IMR-90 (cell line): ENCODE measurements at regions not wholly inside any gene's neighbourhood (a gene's known extent, or its start where the extent isn't known, plus 50 kb on each side); places are given as distances from the start of the nearest gene placed in this dataset.

ENCODE experiments used
- ATAC-seq: fragments of 200-7000 bp; cut with Tn5 transposase; 2 replicates; pipeline ENCODE4 v1.9.1; 2020; ENCODE audit warnings: low read depth, mild to moderate bottlenecking, moderate library complexity
- BruUV-seq: library from RNA; stranded (reverse); fragments of 400-500 nt; replicated peaks from 2 replicates; lab custom pipeline; 2021; lab: Mats Ljungman, UMichigan
- CTCF ChIA-PET: fragments of 300-600 bp; formaldehyde crosslinking; extraction: SDS; loops from one replicate; lab custom pipeline; 2021; ENCODE audit warnings: antibody characterized with exemption; lab: Yijun Ruan, JAX
- POLR2A ChIA-PET: fragments of 300-600 bp; sonication (Branson Sonifier 250); formaldehyde crosslinking; loops from one replicate; lab custom pipeline; 2022; ENCODE audit warnings: antibody characterized with exemption; ENCODE audit not compliant: unreplicated experiment; lab: Charles Lee
- DNase-seq: peaks from one replicate; pipeline ENCODE4 v3.0.0; 2013
- H2AFZ ChIP-seq: replicated peaks from 2 replicates; pipeline ENCODE3; 2013; ENCODE audit warnings: low read length, mild to moderate bottlenecking; ENCODE audit not compliant: poor library complexity
- H2AK5ac ChIP-seq: 2 replicates; pipeline ENCODE4 v1.6.1; 2013; ENCODE audit warnings: low read depth, low read length, inconsistent platforms
- H2AK9ac ChIP-seq: replicated peaks from 2 replicates; pipeline ENCODE3; 2013; ENCODE audit warnings: mild to moderate bottlenecking, low read depth, low read length, moderate library complexity; ENCODE audit not compliant: poor library complexity
- H2BK120ac ChIP-seq: 2 replicates; pipeline ENCODE4 v1.6.1; 2013; ENCODE audit warnings: low read depth, low read length, inconsistent platforms
- H2BK15ac ChIP-seq: 3 replicates; pipeline ENCODE4 v1.6.1; 2013; ENCODE audit warnings: low read depth, low read length, inconsistent platforms
- H2BK20ac ChIP-seq: 2 replicates; pipeline ENCODE4 v1.6.1; 2013; ENCODE audit warnings: low read depth, mild to moderate bottlenecking, inconsistent platforms, low read length, moderate library complexity
- H2BK5ac ChIP-seq: 2 replicates; pipeline ENCODE4 v1.6.1; 2013; ENCODE audit warnings: mild to moderate bottlenecking, low read depth, low read length, inconsistent platforms; ENCODE audit not compliant: poor library complexity, severe bottlenecking
- H3K14ac ChIP-seq: replicated peaks from 2 replicates; pipeline ENCODE4 v1.6.1; 2013; ENCODE audit warnings: low read depth, low read length, inconsistent platforms
- H3K18ac ChIP-seq: 2 replicates; pipeline ENCODE4 v1.6.1; 2013; ENCODE audit warnings: low read depth, low read length, control low read depth
- H3K23ac ChIP-seq: 2 replicates; pipeline ENCODE4 v1.6.1; 2013; ENCODE audit warnings: low read depth, low read length, inconsistent platforms
- H3K27ac ChIP-seq: 2 replicates; pipeline ENCODE4 v1.5.1; 2013; ENCODE audit warnings: mild to moderate bottlenecking, control low read depth, low read length; ENCODE audit not compliant: insufficient read depth
- H3K27me3 ChIP-seq: 2 replicates; pipeline ENCODE4 v1.6.1; 2013; ENCODE audit warnings: low read length; ENCODE audit not compliant: control insufficient read depth, insufficient read depth
- H3K36me3 ChIP-seq: 2 replicates; pipeline ENCODE4 v1.6.1; 2013; ENCODE audit warnings: low read length, mixed read lengths; ENCODE audit not compliant: control insufficient read depth, insufficient read depth
- H3K4ac ChIP-seq: 2 replicates; pipeline ENCODE4 v1.6.1; 2013; ENCODE audit warnings: low read depth, low read length, inconsistent platforms
- H3K4me1 ChIP-seq: 2 replicates; pipeline ENCODE4 v1.6.1; 2013; ENCODE audit warnings: low read length, mixed read lengths; ENCODE audit not compliant: control insufficient read depth, insufficient read depth
- H3K4me2 ChIP-seq: 2 replicates; pipeline ENCODE4 v1.6.1; 2013; ENCODE audit warnings: low read depth, mild to moderate bottlenecking, control low read depth, low read length, moderate library complexity
- H3K4me3 ChIP-seq: 2 replicates; pipeline ENCODE4 v1.5.1; 2013; ENCODE audit warnings: low read depth, mild to moderate bottlenecking, control low read depth, low read length, moderate library complexity; ENCODE audit not compliant: insufficient read depth
- H3K56ac ChIP-seq: 2 replicates; pipeline ENCODE4 v1.6.1; 2013; ENCODE audit warnings: low read length, inconsistent platforms; ENCODE audit not compliant: insufficient read depth; ENCODE audit errors: extremely low read depth
- H3K79me1 ChIP-seq, 2 experiments: 2 replicates each; pipeline ENCODE4 v1.6.1; 2013; ENCODE audit warnings: low read length in 2 of 2, inconsistent platforms in 1 of 2, low read depth in 1 of 2
- H3K9ac ChIP-seq: 2 replicates; pipeline ENCODE4 v1.6.1; 2013; ENCODE audit warnings: low read depth, low read length, control low read depth
- H3K9me1 ChIP-seq: 2 replicates; pipeline ENCODE4 v1.6.1; 2013; ENCODE audit warnings: low read length, inconsistent platforms; ENCODE audit not compliant: insufficient read depth
- H3K9me3 ChIP-seq: 2 replicates; pipeline ENCODE4 v1.6.1; 2013; ENCODE audit warnings: low read length; ENCODE audit not compliant: control insufficient read depth, insufficient read depth
- H4K20me1 ChIP-seq: 2 replicates; pipeline ENCODE4 v1.6.1; 2013; ENCODE audit warnings: low read length, inconsistent platforms; ENCODE audit not compliant: insufficient read depth
- H4K5ac ChIP-seq: 2 replicates; pipeline ENCODE4 v1.6.1; 2013; ENCODE audit warnings: mild to moderate bottlenecking, low read depth, low read length, control low read depth
- H4K8ac ChIP-seq, 2 experiments: 2 replicates each; pipeline ENCODE4 v1.6.1; 2013; ENCODE audit warnings: low read depth in 2 of 2, low read length in 2 of 2, control low read depth in 1 of 2, inconsistent platforms in 1 of 2
- H4K91ac ChIP-seq: 2 replicates; pipeline ENCODE4 v1.6.1; 2013; ENCODE audit warnings: low read depth, low read length, inconsistent platforms; ENCODE audit not compliant: insufficient read depth
- BHLHE40 ChIP-seq: fragments of 150-350 bp; IDR thresholded peaks from 2 replicates; pipeline ENCODE4 v1.6.1; 2016; ENCODE audit warnings: mild to moderate bottlenecking, low read depth, low read length
- CEBPB ChIP-seq: IDR thresholded peaks from 2 replicates; pipeline ENCODE4 v1.6.1; 2012; ENCODE audit warnings: low read depth, low read length, improper control_type of control experiment
- CTCF ChIP-seq: conservative IDR thresholded peaks from 2 replicates; pipeline ENCODE4 v1.5.1; 2012; ENCODE audit warnings: mild to moderate bottlenecking, low read depth, low read length, improper control_type of control experiment
- ELK1 ChIP-seq: fragments of 150-350 bp; IDR thresholded peaks from 2 replicates; pipeline ENCODE4 v1.6.1; 2016; ENCODE audit warnings: low read depth, mild to moderate bottlenecking, low read length, moderate library complexity, borderline replicate concordance
- MAZ ChIP-seq: IDR thresholded peaks from 2 replicates; pipeline ENCODE4 v1.6.1; 2012; ENCODE audit warnings: low read depth, mild to moderate bottlenecking, low read length, improper control_type of control experiment, moderate library complexity, borderline replicate concordance
- MXI1 ChIP-seq: IDR thresholded peaks from 2 replicates; pipeline ENCODE4 v1.6.1; 2012; ENCODE audit warnings: low read depth, mild to moderate bottlenecking, low read length, moderate library complexity, borderline replicate concordance
- NFE2L2 ChIP-seq: fragments of 150-350 bp; IDR thresholded peaks from 2 replicates; pipeline ENCODE4 v1.6.1; 2016; ENCODE audit warnings: low read depth, mild to moderate bottlenecking, low read length
- POLR2A ChIP-seq: IDR thresholded peaks from 2 replicates; pipeline ENCODE4 v1.6.1; 2012; ENCODE audit warnings: mild to moderate bottlenecking, low read depth, low read length
- RCOR1 ChIP-seq: IDR thresholded peaks from 2 replicates; pipeline ENCODE4 v1.6.1; 2012; ENCODE audit warnings: mild to moderate bottlenecking, low read length, improper control_type of control experiment; ENCODE audit not compliant: insufficient replicate concordance
- RFX5 ChIP-seq: IDR thresholded peaks from 2 replicates; pipeline ENCODE4 v1.8.0; 2012; ENCODE audit warnings: low read depth, mild to moderate bottlenecking, low read length, moderate library complexity
- SMC3 ChIP-seq: fragments of 150-350 bp; IDR thresholded peaks from 2 replicates; pipeline ENCODE4 v1.6.1; 2016; ENCODE audit warnings: low read depth, mild to moderate bottlenecking, antibody characterized with exemption, low read length, moderate library complexity
- WGBS, 2 experiments: methylation state at CpG; one replicate each; pipeline versions ENCODE4 v1.1.5 to v1.1.7; 2013; ENCODE audit warnings: missing lambda C conversion rate in 2 of 2; ENCODE audit not compliant: insufficient read length in 1 of 2; ENCODE audit errors: extremely low coverage in 2 of 2; 5-methylcytosine and 5-hydroxymethylcytosine counted together
- dilution Hi-C: fragments of 300-500 bp; cut with HindIII; formaldehyde crosslinking; loops from one replicate; pipeline ENCODE4 v1.14.3; 2018; ENCODE audit warnings: low sequenced_read_pairs; ENCODE audit not compliant: unreplicated experiment
- in situ Hi-C: fragments of 300-500 bp; cut with MboI; formaldehyde crosslinking; loops from 3 replicates; pipeline ENCODE4 v1.14.3; 2019; ENCODE audit warnings: low sequenced_read_pairs, inconsistent platforms, mixed read lengths
- intact Hi-C: fragments of 100-400 bp; cut with micrococcal nuclease; formaldehyde crosslinking; loops from 2 replicates; pipeline ENCODE4 v1.10.0; 2022

- no peak for DNase-seq
- H3K18ac ChIP-seq, result no peak overlapping the region
- H4K20me1 ChIP-seq, result no peaks in the 10 kb centered on the region
- H3K9me1 ChIP-seq, result no peaks in the 10 kb centered on the region
- no peak overlapping the region for H3K9ac ChIP-seq
- no peak overlapping the region for H2BK20ac ChIP-seq
- H2BK120ac ChIP-seq, result no peak overlapping the region
- peaks cover 24% of the 10 kb centered on the region for H3K27me3 ChIP-seq
- no peak overlapping the region for H4K91ac ChIP-seq
- no peak for TF ChIP-seq MAZ
- no peak for TF ChIP-seq CEBPB
- TF ChIP-seq MXI1, result no peak
- TF ChIP-seq SMC3, result no peak
- no peak for TF ChIP-seq RFX5
- TF ChIP-seq BHLHE40, result no peak
- no peak for TF ChIP-seq RCOR1
- TF ChIP-seq CTCF, result no peak
- TF ChIP-seq POLR2A, result no peak
- no peak for TF ChIP-seq ELK1
- no peak for TF ChIP-seq NFE2L2
- H3K27ac ChIP-seq, result no peak overlapping the region
- no peak overlapping the region for H3K56ac ChIP-seq
- dilution Hi-C loops (no loop called here), in situ Hi-C loops (no loop called here), intact Hi-C loops (no loop called here)
- no peak overlapping the region for H3K4ac ChIP-seq
- ATAC-seq, result no peak
- H3K23ac ChIP-seq, result no peak overlapping the region
- no peak overlapping the region for H3K4me3 ChIP-seq
- H2AK5ac ChIP-seq, result no peak overlapping the region
- H3K14ac ChIP-seq, result no peak overlapping the region
- H3K9me3 ChIP-seq, result peaks cover 5% of the 10 kb centered on the region
- 49% methylated on average over 4 of the region's 5 CpGs; no CpG with 5 or more reads in 1 of the 2 experiments for WGBS, 2 experiments
- no peaks in the 10 kb centered on the region for H3K4me1 ChIP-seq
- H4K5ac ChIP-seq, result no peak overlapping the region
- no TSS peak for BruUV-seq
- no peak overlapping the region for H2AK9ac ChIP-seq
- no peaks in the 10 kb centered on the region for H3K36me3 ChIP-seq
- no peaks in the 10 kb centered on the region for H3K79me1 ChIP-seq
- H2BK5ac ChIP-seq, result no peak overlapping the region
- no peak overlapping the region for H3K4me2 ChIP-seq
- no peak overlapping the region for H2AFZ ChIP-seq
- CTCF ChIA-PET, result interaction anchor here (0.6 kb wide), 1 partner anchor 53 kb away, joined by 4 read pairs; no protein-coding TSS in a partner anchor
- no peak overlapping the region for H2BK15ac ChIP-seq
- no peak overlapping the region for H4K8ac ChIP-seq
- POLR2A ChIA-PET, result no interaction called here
Observed at GRCh38 chr4:185890196-185890595, 78.2 kb upstream of the SORBS2 start.
